H1 (cell line): ENCODE measurements at regions not wholly inside any gene's neighbourhood (a gene's known extent, or its start where the extent isn't known, plus 50 kb on each side); places are given as distances from the start of the nearest gene placed in this dataset.

Source experiments
- BCL11A ChIP-seq, 2 experiments: IDR thresholded peaks; one replicate each; pipeline ENCODE4 v1.6.1; 2011; ENCODE audit warnings: low read depth in 2 of 2, low read length in 2 of 2, mild to moderate bottlenecking in 2 of 2
- CBX8 ChIP-seq: fragments of 300-800, 300-1000 bp; sonication (generic); IDR thresholded peaks from 2 replicates; pipeline ENCODE4 v1.7.1; 2016; ENCODE audit warnings: low read depth, low read length, borderline replicate concordance
- EP300 ChIP-seq, 2 experiments: IDR thresholded peaks; 1 replicate in 1 of 2; 2 replicates in 1 of 2; pipeline ENCODE4 v1.6.1; 2011 to 2012; ENCODE audit warnings: low read depth in 2 of 2, low read length in 2 of 2, mild to moderate bottlenecking in 2 of 2, borderline replicate concordance in 1 of 2, inconsistent platforms in 1 of 2, moderate library complexity in 1 of 2
- TEAD4 ChIP-seq: IDR thresholded peaks from 2 replicates; pipeline ENCODE4 v1.6.1; 2012; ENCODE audit warnings: low read depth, low read length, inconsistent platforms, mixed read lengths

- TF ChIP-seq TEAD4 = no peak
- no peak for TF ChIP-seq CBX8
- TF ChIP-seq EP300 (IDR thresholded peaks at IDR 0.05; ENCODE audit: borderline replicate concordance in 1 of 2, low read depth in 2 of 2, low read length in 2 of 2) = no peak
- no peak for TF ChIP-seq BCL11A (IDR thresholded peaks at IDR 0.05; ENCODE audit: low read depth in 2 of 2, low read length in 2 of 2)
These were observed 168.2 kb upstream of the FOXQ1 start (continued) for GRCh38 chr6:1143655-1144054.
